ENCODE measurements at regions not wholly inside any gene's neighbourhood (a gene's known extent, or its start where the extent isn't known, plus 50 kb on each side); places are given as distances from the start of the nearest gene placed in this dataset.

- WGBS, 2 donors, result 83 to 92% methylated on average over 1 of the region's 1 CpG
- H3K27ac ChIP-seq, result no peak overlapping the region
Measured at GRCh38 chr14:46215801-46216200, 435.8 kb downstream of the RPL10L start.

DNA sequence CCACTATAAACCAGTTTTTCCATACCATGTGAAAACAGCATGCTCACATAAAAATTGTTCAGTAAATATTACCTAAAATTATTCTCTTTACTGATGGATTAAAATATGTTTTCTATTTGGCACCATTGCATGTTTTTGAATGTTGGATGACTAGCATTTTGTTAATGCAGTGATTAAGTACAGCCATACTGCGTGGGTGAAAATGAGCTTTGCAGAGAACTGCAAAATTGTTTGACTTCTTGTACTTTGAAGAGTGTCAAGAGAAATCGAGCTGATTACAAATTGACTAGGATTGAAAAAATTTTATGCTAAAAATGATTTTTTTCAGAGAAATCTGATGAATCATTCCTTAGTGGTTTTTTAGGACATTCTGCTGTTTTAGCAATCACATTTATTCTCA, 452.9 kb downstream of the RPL10L start:
- no peak overlapping the region for H3K27ac ChIP-seq
- ATAC-seq (no peak), DNase-seq (no peak)
- no peak for TF ChIP-seq CTCF (IDR thresholded peaks at IDR 0.05)
- no peaks in the 10 kb centered on the region for H3K4me1 ChIP-seq
- WGBS, 2 donors, result 61 to 73% methylated on average over 2 of the region's 2 CpGs
- H3K9me3 ChIP-seq, result peaks cover 0 to 7% (median 0%) of the 10 kb centered on the region in 11 donors
- intact Hi-C loops (cut with DNase I), result no loop called here
- no peaks in the 10 kb centered on the region for H3K27me3 ChIP-seq
- no peaks in the 10 kb centered on the region for H3K36me3 ChIP-seq
- no peak overlapping the region for H3K4me3 ChIP-seq

More at GRCh38 chr14:46215801-46216200, 435.8 kb downstream of the RPL10L start:
- Histone ChIP-seq H3K9me3 (peaks cover 0 to 9% (median 0%) of the 10 kb centered on the region in 11 donors), H3K4me3 (no peak overlapping the region), H3K36me3 (no peaks in the 10 kb centered on the region), H3K27me3 (no peaks in the 10 kb centered on the region), H3K4me1 (no peaks in the 10 kb centered on the region)
- DNase-seq (no peak), ATAC-seq (no peak)
- no peak for TF ChIP-seq CTCF (IDR thresholded peaks at IDR 0.05)
- intact Hi-C loops (cut with DNase I), result no loop called here

DNA sequence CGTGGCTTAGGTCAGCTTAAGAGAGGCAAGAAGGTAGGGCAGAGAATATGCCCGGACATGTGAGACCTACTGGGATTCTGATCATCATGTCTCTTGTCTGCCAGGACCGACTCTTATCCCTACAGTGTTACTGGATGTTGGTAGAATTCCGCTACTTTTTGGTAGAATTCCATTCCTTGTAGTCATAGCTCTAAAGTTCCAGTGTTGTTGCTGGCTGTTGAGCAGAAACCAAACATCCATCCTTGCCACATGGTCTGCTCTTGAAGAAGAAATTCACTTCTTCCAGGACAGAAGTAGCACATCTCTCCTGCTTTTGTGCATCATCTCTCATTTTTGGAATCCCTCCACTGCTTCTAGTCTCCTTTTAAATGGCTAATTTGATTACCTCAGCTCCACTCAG, 453.7 kb downstream of the RPL10L start:
- no peak for TF ChIP-seq CTCF (IDR thresholded peaks at IDR 0.05)
- Histone ChIP-seq H3K27ac (no peak overlapping the region), H3K4me3 (no peak overlapping the region), H3K36me3 (no peaks in the 10 kb centered on the region), H3K9me3 (peaks cover 0 to 7% (median 0%) of the 10 kb centered on the region in 11 donors), H3K27me3 (no peaks in the 10 kb centered on the region), H3K4me1 (no peaks in the 10 kb centered on the region)
- WGBS, 2 donors, result 81 to 89% methylated on average over 4 of the region's 4 CpGs
- intact Hi-C loops (cut with DNase I), result no loop called here
- DNase-seq (no peak), ATAC-seq (no peak)
